DOHH2 (cell line): ENCODE measurements at regions not wholly inside any gene's neighbourhood (a gene's known extent, or its start where the extent isn't known, plus 50 kb on each side); places are given as distances from the start of the nearest gene placed in this dataset.

Experiments used
- EZH2phosphoT487 ChIP-seq: fragments of 200-600 bp; sonication (generic); IDR thresholded peaks from 2 replicates; pipeline ENCODE4 v1.6.1; 2017; ENCODE audit warnings: borderline replicate concordance, mild to moderate bottlenecking, antibody characterized with exemption, low read length, moderate library complexity, mixed read lengths
- TF ChIP-seq, protein P1 (sequence below): fragments of 200-600 bp; sonication (generic); IDR thresholded peaks from one replicate; pipeline ENCODE4 v1.5.1; 2014; ENCODE audit warnings: antibody characterized with exemption, mild to moderate bottlenecking, low read depth, low read length; ENCODE audit not compliant: poor library complexity, severe bottlenecking

DNA sequence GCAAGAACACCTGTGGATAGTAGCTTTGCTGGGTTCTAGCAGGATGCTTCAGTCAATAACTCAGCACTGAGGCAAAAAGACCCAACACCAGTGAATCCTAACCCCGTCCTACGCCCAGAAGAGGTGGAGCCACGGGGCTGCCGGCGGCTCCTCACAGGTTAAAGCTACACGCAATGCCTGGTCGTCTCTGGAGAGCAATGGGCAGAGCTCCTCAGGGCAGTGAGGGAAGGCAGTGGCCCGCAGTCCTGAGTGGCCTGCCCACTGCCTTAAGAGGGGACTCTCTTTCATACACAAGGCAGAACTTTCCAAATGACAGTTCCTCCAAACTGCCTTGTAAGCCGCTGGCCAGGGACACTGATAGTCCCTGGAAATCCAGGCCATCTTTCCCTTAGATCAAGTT, 244.2 kb upstream of the IRX2 start:
- TF ChIP-seq, protein P1, sequence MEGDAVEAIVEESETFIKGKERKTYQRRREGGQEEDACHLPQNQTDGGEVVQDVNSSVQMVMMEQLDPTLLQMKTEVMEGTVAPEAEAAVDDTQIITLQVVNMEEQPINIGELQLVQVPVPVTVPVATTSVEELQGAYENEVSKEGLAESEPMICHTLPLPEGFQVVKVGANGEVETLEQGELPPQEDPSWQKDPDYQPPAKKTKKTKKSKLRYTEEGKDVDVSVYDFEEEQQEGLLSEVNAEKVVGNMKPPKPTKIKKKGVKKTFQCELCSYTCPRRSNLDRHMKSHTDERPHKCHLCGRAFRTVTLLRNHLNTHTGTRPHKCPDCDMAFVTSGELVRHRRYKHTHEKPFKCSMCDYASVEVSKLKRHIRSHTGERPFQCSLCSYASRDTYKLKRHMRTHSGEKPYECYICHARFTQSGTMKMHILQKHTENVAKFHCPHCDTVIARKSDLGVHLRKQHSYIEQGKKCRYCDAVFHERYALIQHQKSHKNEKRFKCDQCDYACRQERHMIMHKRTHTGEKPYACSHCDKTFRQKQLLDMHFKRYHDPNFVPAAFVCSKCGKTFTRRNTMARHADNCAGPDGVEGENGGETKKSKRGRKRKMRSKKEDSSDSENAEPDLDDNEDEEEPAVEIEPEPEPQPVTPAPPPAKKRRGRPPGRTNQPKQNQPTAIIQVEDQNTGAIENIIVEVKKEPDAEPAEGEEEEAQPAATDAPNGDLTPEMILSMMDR, result no peak
- TF ChIP-seq EZH2phosphoT487, result no peak
